ENCODE measurements at regions not wholly inside any gene's neighbourhood (a gene's known extent, or its start where the extent isn't known, plus 50 kb on each side); places are given as distances from the start of the nearest gene placed in this dataset.
"Not testable (repeated sequence)": the region's sequence is repeated elsewhere in the genome, so short reads cannot be mapped to it uniquely, and the experiment has no call there.

GRCh38 chr12:131282292-131283080 lies 328.8 kb downstream of the ADGRD1 start:
- POLR2A ChIA-PET = no interaction called here
- no peaks in the 10 kb centered on the region for H3K4me1 ChIP-seq (ENCODE audit: insufficient read depth, low read length)
- Mint-ChIP-seq H3K27me3 (no peaks in the 10 kb centered on the region), H3K36me3 (ENCODE audit: low read depth) (no peaks in the 10 kb centered on the region), H3K9me3 (no peaks in the 10 kb centered on the region), H3K27ac (no peak overlapping the region), H3K4me3 (no peak overlapping the region), H3K4me1 (ENCODE audit: low read depth) (no peaks in the 10 kb centered on the region)
- H3K9me3 ChIP-seq (ENCODE audit: control insufficient read depth in 1 of 2, insufficient read depth in 1 of 2, low read length in 2 of 2) = peaks cover 0 to 3% of the 10 kb centered on the region in 2 experiments
- no peaks in the 10 kb centered on the region for H3K36me3 ChIP-seq (ENCODE audit: insufficient read depth, low read length)
- intact Hi-C loops (cut with DNase I, micrococcal nuclease) = no loop called here
- DNase-seq = peak in 1 of 14 experiments; percentile 27
- CTCF ChIA-PET = no interaction called here
- H3K4me3 ChIP-seq (ENCODE audit: low read length) = no peak overlapping the region
- no peaks in the 10 kb centered on the region for H3K27me3 ChIP-seq (ENCODE audit: control insufficient read depth in 1 of 2, insufficient read depth in 2 of 2, low read length in 2 of 2)
- H3K27ac ChIP-seq (ENCODE audit: low read depth in 1 of 2, low read length in 2 of 2) = no peak overlapping the region
- no peak for ATAC-seq (ENCODE audit: poor library complexity)
- TF ChIP-seq CTCF (IDR thresholded peaks at IDR 0.05) = no peak

- no peak overlapping the region for H3K4me3 Mint-ChIP-seq
- intact Hi-C loops (cut with DNase I, micrococcal nuclease) = no loop called here
- CTCF ChIA-PET = no interaction called here
- ATAC-seq (ENCODE audit: poor library complexity) = no peak
- Histone ChIP-seq H3K27ac (ENCODE audit: low read depth in 1 of 2, low read length in 2 of 2) (no peak overlapping the region), H3K27me3 (ENCODE audit: control insufficient read depth in 1 of 2, insufficient read depth in 2 of 2, low read length in 2 of 2) (no peaks in the 10 kb centered on the region), H3K4me3 (ENCODE audit: low read length) (no peak overlapping the region), H3K4me1 (ENCODE audit: insufficient read depth, low read length) (no peaks in the 10 kb centered on the region), H3K36me3 (ENCODE audit: insufficient read depth, low read length) (no peaks in the 10 kb centered on the region), H3K9me3 (ENCODE audit: control insufficient read depth in 1 of 2, insufficient read depth in 1 of 2, low read length in 2 of 2) (peaks cover 0 to 3% of the 10 kb centered on the region in 2 experiments)
- POLR2A ChIA-PET = no interaction called here
- H3K36me3 Mint-ChIP-seq (ENCODE audit: low read depth) = no peaks in the 10 kb centered on the region
- no peak overlapping the region for H3K27ac Mint-ChIP-seq
- TF ChIP-seq CTCF (IDR thresholded peaks at IDR 0.05) = no peak
- H3K4me1 Mint-ChIP-seq (ENCODE audit: low read depth) = no peaks in the 10 kb centered on the region
- DNase-seq = no peak
- H3K9me3 Mint-ChIP-seq = no peaks in the 10 kb centered on the region
- H3K27me3 Mint-ChIP-seq = no peaks in the 10 kb centered on the region
Observed at GRCh38 chr12:131283191-131283861, 329.6 kb downstream of the ADGRD1 start.

- H3K36me3 Mint-ChIP-seq (ENCODE audit: low read depth); H3K27me3 Mint-ChIP-seq; POLR2A ChIA-PET; H3K27me3 ChIP-seq (ENCODE audit: control insufficient read depth in 1 of 2, insufficient read depth in 2 of 2, low read length in 2 of 2); CTCF ChIA-PET; H3K4me3 ChIP-seq (ENCODE audit: low read length); H3K27ac Mint-ChIP-seq; H3K9me3 ChIP-seq (ENCODE audit: control insufficient read depth in 1 of 2, insufficient read depth in 1 of 2, low read length in 2 of 2); H3K4me1 ChIP-seq (ENCODE audit: insufficient read depth, low read length); DNase-seq; H3K4me3 Mint-ChIP-seq; H3K4me1 Mint-ChIP-seq (ENCODE audit: low read depth); H3K36me3 ChIP-seq (ENCODE audit: insufficient read depth, low read length); intact Hi-C loops (cut with DNase I, micrococcal nuclease); ATAC-seq (ENCODE audit: poor library complexity); H3K27ac ChIP-seq (ENCODE audit: low read depth in 1 of 2, low read length in 2 of 2); H3K9me3 Mint-ChIP-seq: not testable (repeated sequence)
Observed at GRCh38 chr12:131283862-131284825, 330.4 kb downstream of the ADGRD1 start.

- H3K27me3 Mint-ChIP-seq; POLR2A ChIA-PET; H3K36me3 ChIP-seq (ENCODE audit: insufficient read depth, low read length); H3K9me3 Mint-ChIP-seq; H3K27ac ChIP-seq (ENCODE audit: low read depth in 1 of 2, low read length in 2 of 2); H3K4me3 ChIP-seq (ENCODE audit: low read length); DNase-seq; H3K9me3 ChIP-seq (ENCODE audit: control insufficient read depth in 1 of 2, insufficient read depth in 1 of 2, low read length in 2 of 2); H3K4me1 Mint-ChIP-seq (ENCODE audit: low read depth); H3K27me3 ChIP-seq (ENCODE audit: control insufficient read depth in 1 of 2, insufficient read depth in 2 of 2, low read length in 2 of 2); H3K4me3 Mint-ChIP-seq; H3K27ac Mint-ChIP-seq; H3K4me1 ChIP-seq (ENCODE audit: insufficient read depth, low read length); H3K36me3 Mint-ChIP-seq (ENCODE audit: low read depth); ATAC-seq (ENCODE audit: poor library complexity); CTCF ChIA-PET; intact Hi-C loops (cut with DNase I, micrococcal nuclease): not testable (repeated sequence)
Observed at GRCh38 chr12:131284954-131285904, 331.5 kb downstream of the ADGRD1 start.

GRCh38 chr12:131285905-131286295 lies 332.2 kb downstream of the ADGRD1 start:
- H3K9me3 Mint-ChIP-seq, CTCF ChIA-PET: not testable (repeated sequence)

More at GRCh38 chr12:131285905-131286295, 332.2 kb downstream of the ADGRD1 start:
- H3K36me3 Mint-ChIP-seq (ENCODE audit: low read depth); H3K4me1 Mint-ChIP-seq (ENCODE audit: low read depth); H3K4me1 ChIP-seq (ENCODE audit: insufficient read depth, low read length); H3K27me3 Mint-ChIP-seq; H3K4me3 ChIP-seq (ENCODE audit: low read length); ATAC-seq (ENCODE audit: poor library complexity); H3K27ac ChIP-seq (ENCODE audit: low read depth in 1 of 2, low read length in 2 of 2); H3K36me3 ChIP-seq (ENCODE audit: insufficient read depth, low read length); H3K9me3 ChIP-seq (ENCODE audit: control insufficient read depth in 1 of 2, insufficient read depth in 1 of 2, low read length in 2 of 2); H3K4me3 Mint-ChIP-seq; intact Hi-C loops (cut with DNase I, micrococcal nuclease); DNase-seq; H3K27ac Mint-ChIP-seq; POLR2A ChIA-PET; H3K27me3 ChIP-seq (ENCODE audit: control insufficient read depth in 1 of 2, insufficient read depth in 2 of 2, low read length in 2 of 2): not testable (repeated sequence)
